ENCODE measurements at regions not wholly inside any gene's neighbourhood (a gene's known extent, or its start where the extent isn't known, plus 50 kb on each side); places are given as distances from the start of the nearest gene placed in this dataset.

- no peak for TF ChIP-seq CTCF (IDR thresholded peaks at IDR 0.05; ENCODE audit: insufficient read depth, low read depth, low read length)
- no peak for TF ChIP-seq EZH2 (IDR thresholded peaks at IDR 0.05; ENCODE audit: insufficient read depth, low read length)
Observed at GRCh38 chr18:39460136-39460535, 1894.5 kb upstream of the CELF4 start.
